ENCODE measurements at regions not wholly inside any gene's neighbourhood (a gene's known extent, or its start where the extent isn't known, plus 50 kb on each side); places are given as distances from the start of the nearest gene placed in this dataset.
"Not testable (repeated sequence)": the region's sequence is repeated elsewhere in the genome, so short reads cannot be mapped to it uniquely, and the experiment has no call there.

DNA sequence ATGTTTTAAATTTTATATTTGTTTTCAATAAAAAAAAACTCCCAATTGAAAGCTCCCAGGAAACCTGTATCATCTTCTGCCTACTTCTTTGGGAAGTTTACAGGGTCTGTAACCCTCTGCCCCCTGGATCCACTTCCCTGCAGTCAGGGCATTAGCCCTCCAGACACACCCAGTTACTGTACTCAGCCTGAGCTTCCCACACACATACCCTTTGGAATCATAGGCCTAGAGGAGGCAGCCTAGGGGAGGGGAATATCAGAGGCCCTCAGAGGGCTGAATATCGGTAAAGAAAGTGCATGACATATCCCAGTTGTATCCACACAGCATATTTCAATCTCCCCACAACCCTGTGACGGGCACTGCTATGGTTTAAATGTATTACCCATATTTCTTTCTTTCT, 56.2 kb upstream of the TFPI start:
- H3K36me3 ChIP-seq (ENCODE audit: control insufficient read depth, insufficient read depth, low read length); H3K23ac ChIP-seq (ENCODE audit: low read depth, low read length); H2BK20ac ChIP-seq (ENCODE audit: low read depth, low read length); H2AK5ac ChIP-seq (ENCODE audit: low read depth, low read length); H3K9ac ChIP-seq (ENCODE audit: low read depth, low read length); H3K4me1 ChIP-seq (ENCODE audit: control insufficient read depth, insufficient read depth, low read length); H3K9me3 ChIP-seq (ENCODE audit: control insufficient read depth, insufficient read depth, low read length); H3K9me1 ChIP-seq (ENCODE audit: insufficient read depth, low read length); H3K27me3 ChIP-seq (ENCODE audit: control insufficient read depth, insufficient read depth, low read length); BruUV-seq (replicated peaks); H4K20me1 ChIP-seq (ENCODE audit: insufficient read depth, low read length); H3K56ac ChIP-seq (ENCODE audit: extremely low read depth, insufficient read depth, low read length); H3K4ac ChIP-seq (ENCODE audit: low read depth, low read length); H2AK9ac ChIP-seq (replicated peaks; ENCODE audit: low read depth, low read length, poor library complexity); dilution Hi-C loops (cut with HindIII; ENCODE audit: low sequenced_read_pairs, unreplicated experiment); DNase-seq; H2BK15ac ChIP-seq (ENCODE audit: low read depth, low read length); H3K4me3 ChIP-seq (ENCODE audit: insufficient read depth, low read depth, low read length); H3K18ac ChIP-seq (ENCODE audit: low read depth, low read length); H2AFZ ChIP-seq (replicated peaks; ENCODE audit: low read length, poor library complexity); H3K79me1 ChIP-seq (ENCODE audit: low read depth in 1 of 2, low read length in 2 of 2); H4K91ac ChIP-seq (ENCODE audit: insufficient read depth, low read depth, low read length); in situ Hi-C loops (cut with MboI; ENCODE audit: low sequenced_read_pairs); POLR2A ChIA-PET (ENCODE audit: unreplicated experiment); H2BK120ac ChIP-seq (ENCODE audit: low read depth, low read length); H3K27ac ChIP-seq (ENCODE audit: insufficient read depth, low read length); H3K14ac ChIP-seq (replicated peaks; ENCODE audit: low read depth, low read length); H2BK5ac ChIP-seq (ENCODE audit: low read depth, low read length, poor library complexity, severe bottlenecking); H4K8ac ChIP-seq (ENCODE audit: low read depth in 2 of 2, low read length in 2 of 2); ATAC-seq (ENCODE audit: low read depth); intact Hi-C loops (cut with micrococcal nuclease); H4K5ac ChIP-seq (ENCODE audit: low read depth, low read length); H3K4me2 ChIP-seq (ENCODE audit: low read depth, low read length): not testable (repeated sequence)
- CTCF ChIA-PET, result interaction anchor here (0.7 kb wide), 1 partner anchor 312 kb away, joined by 3 read pairs; no protein-coding TSS in a partner anchor
- WGBS, 2 experiments (ENCODE audit: extremely low coverage in 2 of 2, insufficient read length in 1 of 2), result no CpG with 5 or more reads among the region's 2 CpGs
